ENCODE measurements at regions not wholly inside any gene's neighbourhood (a gene's known extent, or its start where the extent isn't known, plus 50 kb on each side); places are given as distances from the start of the nearest gene placed in this dataset.

DNA sequence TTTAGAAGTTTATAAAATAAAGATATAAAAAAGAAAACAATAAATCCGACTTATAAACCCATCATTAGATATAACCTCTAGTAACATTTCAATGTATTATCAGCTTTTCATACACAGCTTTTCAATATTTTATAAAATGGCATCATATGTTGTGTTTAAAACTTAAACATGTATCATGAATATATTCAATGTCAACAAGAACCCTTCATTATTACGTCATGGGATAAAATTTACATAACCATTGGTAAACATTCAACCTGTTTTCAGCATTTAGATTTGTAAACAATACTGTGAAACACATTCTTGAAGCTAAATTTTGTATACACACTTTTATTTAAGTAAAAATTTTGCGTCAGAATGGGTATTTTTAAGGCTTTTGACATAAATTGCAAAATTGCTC, 153.4 kb upstream of the SOX14 start:
- TF ChIP-seq CTCF (IDR thresholded peaks at IDR 0.05; ENCODE audit: unreplicated experiment): no peak
- no TSS peak for BruUV-seq (replicated peaks)
- no peaks in the 10 kb centered on the region for H3K36me3 Mint-ChIP-seq (ENCODE audit: insufficient read depth, unreplicated experiment)

GRCh38 chr3:137612291-137612690, 151.8 kb upstream of the SOX14 start:
- no peak for DNase-seq
- TF ChIP-seq CTCF (IDR thresholded peaks at IDR 0.05; ENCODE audit: unreplicated experiment): no peak
- Mint-ChIP-seq H3K27ac (ENCODE audit: unreplicated experiment) (no peak overlapping the region), H3K4me1 (ENCODE audit: low read depth, unreplicated experiment) (no peaks in the 10 kb centered on the region), H3K9me3 (ENCODE audit: low read depth, unreplicated experiment) (peaks cover 2% of the 10 kb centered on the region), H3K4me3 (ENCODE audit: low read depth, unreplicated experiment) (no peak overlapping the region), H3K36me3 (ENCODE audit: insufficient read depth, unreplicated experiment) (no peaks in the 10 kb centered on the region), H3K27me3 (ENCODE audit: unreplicated experiment) (no peaks in the 10 kb centered on the region)
- CTCF ChIA-PET: interaction anchor here (0.6 kb wide), 1 partner anchor 9 kb away, joined by 5 read pairs; no protein-coding TSS in a partner anchor
- BruUV-seq (replicated peaks): no TSS peak
- intact Hi-C loops (cut with micrococcal nuclease; ENCODE audit: unreplicated experiment): no loop called here

More for the DNA sequence above, 153.4 kb upstream of the SOX14 start:
- CTCF ChIA-PET: no interaction called here
- Mint-ChIP-seq H3K4me3 (ENCODE audit: low read depth, unreplicated experiment) (no peak overlapping the region), H3K4me1 (ENCODE audit: low read depth, unreplicated experiment) (no peaks in the 10 kb centered on the region), H3K27me3 (ENCODE audit: unreplicated experiment) (no peaks in the 10 kb centered on the region), H3K9me3 (ENCODE audit: low read depth, unreplicated experiment) (no peaks in the 10 kb centered on the region), H3K27ac (ENCODE audit: unreplicated experiment) (no peak overlapping the region)
- intact Hi-C loops (cut with micrococcal nuclease; ENCODE audit: unreplicated experiment): no loop called here
- DNase-seq: no peak

GRCh38 chr3:137615659-137616418, 148.3 kb upstream of the SOX14 start:
- no peaks in the 10 kb centered on the region for H3K4me1 Mint-ChIP-seq (ENCODE audit: low read depth, unreplicated experiment)
- no peak overlapping the region for H3K27ac Mint-ChIP-seq (ENCODE audit: unreplicated experiment)
- TF ChIP-seq CTCF (IDR thresholded peaks at IDR 0.05; ENCODE audit: unreplicated experiment): no peak
- no peaks in the 10 kb centered on the region for H3K36me3 Mint-ChIP-seq (ENCODE audit: insufficient read depth, unreplicated experiment)
- DNase-seq: no peak
- BruUV-seq (replicated peaks): no TSS peak
- H3K9me3 Mint-ChIP-seq (ENCODE audit: low read depth, unreplicated experiment): peaks cover 2% of the 10 kb centered on the region
- CTCF ChIA-PET: interaction anchor here (0.7 kb wide), 1 partner anchor 247 kb away, joined by 3 read pairs; no protein-coding TSS in a partner anchor
- intact Hi-C loops (cut with micrococcal nuclease; ENCODE audit: unreplicated experiment): no loop called here
- H3K4me3 Mint-ChIP-seq (ENCODE audit: low read depth, unreplicated experiment): no peak overlapping the region
- no peaks in the 10 kb centered on the region for H3K27me3 Mint-ChIP-seq (ENCODE audit: unreplicated experiment)

DNA sequence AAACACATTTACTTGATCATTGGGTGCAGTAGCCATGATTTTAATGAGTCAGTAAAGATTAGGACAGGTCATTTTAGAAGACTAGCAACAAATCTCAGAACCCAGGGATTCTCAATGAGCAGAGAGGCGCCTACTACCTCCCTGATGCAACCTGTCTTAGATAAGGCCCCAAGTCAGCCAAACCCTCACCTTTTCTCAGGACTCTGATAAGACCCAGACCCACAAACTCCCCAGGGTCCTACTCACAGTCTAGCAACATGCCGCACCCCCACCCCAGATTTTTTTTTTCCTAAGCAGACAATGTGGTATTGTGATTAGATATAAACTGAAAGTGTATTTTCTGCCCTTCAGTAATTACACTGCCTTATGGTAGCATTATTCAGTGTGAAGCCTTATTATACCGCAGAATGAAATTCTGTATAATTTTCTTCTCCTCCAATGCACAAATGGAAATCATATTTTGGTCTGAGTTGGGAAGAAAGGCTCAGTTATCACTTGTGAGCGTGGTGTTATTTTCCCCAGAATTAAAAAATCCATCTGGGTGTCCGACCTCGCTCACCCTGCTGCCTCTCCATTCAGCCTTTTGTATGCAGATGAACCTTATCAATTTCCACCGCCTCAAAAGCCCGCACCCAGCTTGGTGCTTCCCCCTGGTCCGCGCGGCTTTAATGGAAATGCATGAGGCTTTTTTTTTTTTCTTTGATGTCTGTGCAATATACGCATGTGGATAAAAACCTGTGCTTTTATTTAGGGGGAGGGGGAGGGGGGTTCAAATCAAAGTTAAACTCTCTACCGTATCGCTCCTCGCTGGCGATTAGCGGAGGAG, 122.0 kb upstream of the SOX14 start:
- Mint-ChIP-seq H3K36me3 (ENCODE audit: insufficient read depth, unreplicated experiment) (no peaks in the 10 kb centered on the region), H3K9me3 (ENCODE audit: low read depth, unreplicated experiment) (no peaks in the 10 kb centered on the region), H3K4me1 (ENCODE audit: low read depth, unreplicated experiment) (no peaks in the 10 kb centered on the region), H3K27ac (ENCODE audit: unreplicated experiment) (no peak overlapping the region), H3K27me3 (ENCODE audit: unreplicated experiment) (no peaks in the 10 kb centered on the region), H3K4me3 (ENCODE audit: low read depth, unreplicated experiment) (no peak overlapping the region)
- intact Hi-C loops (cut with micrococcal nuclease; ENCODE audit: unreplicated experiment): no loop called here
- no peak for DNase-seq
- no TSS peak for BruUV-seq (replicated peaks)
- CTCF ChIA-PET: no interaction called here
- TF ChIP-seq CTCF (IDR thresholded peaks at IDR 0.05; ENCODE audit: unreplicated experiment): no peak

Data from Calu3 (cell line).